A673 (cell line): ENCODE measurements at regions not wholly inside any gene's neighbourhood (a gene's known extent, or its start where the extent isn't known, plus 50 kb on each side); places are given as distances from the start of the nearest gene placed in this dataset.
"Not testable (repeated sequence)": the region's sequence is repeated elsewhere in the genome, so short reads cannot be mapped to it uniquely, and the experiment has no call there.

ENCODE experiments used
- BruUV-seq: library from RNA; stranded (reverse); fragments of 400-500 nt; replicated peaks from 2 replicates; lab custom pipeline; 2021; lab: Mats Ljungman, UMichigan
- CTCF ChIA-PET: fragments of 300-600 bp; sonication (Branson Sonifier 250); formaldehyde crosslinking; loops from one replicate; lab custom pipeline; 2022; ENCODE audit warnings: antibody characterized with exemption; lab: Charles Lee
- POLR2A ChIA-PET: fragments of 300-600 bp; sonication (Branson Sonifier 250); formaldehyde crosslinking; loops from one replicate; lab custom pipeline; 2022; ENCODE audit warnings: antibody characterized with exemption; ENCODE audit not compliant: low non-redundant PET; lab: Charles Lee
- DNase-seq: peaks from one replicate; pipeline ENCODE4 v3.0.0-alpha.2; 2015; ENCODE audit warnings: low spot score
- H3K27ac ChIP-seq: fragments of 200-600 bp; sonication (generic); 2 replicates; pipeline ENCODE4 v1.5.1; 2016; ENCODE audit warnings: mixed run types, low read depth, mild to moderate bottlenecking, mixed read lengths, antibody characterized with exemption, low read length; ENCODE audit not compliant: poor library complexity, severe bottlenecking
- H3K27me3 ChIP-seq: fragments of 200-600 bp; sonication (generic); replicated peaks from 2 replicates; pipeline ENCODE4 v1.6.1; 2017; ENCODE audit warnings: mixed run types, low read depth, mild to moderate bottlenecking, mixed read lengths, antibody characterized with exemption, low read length; ENCODE audit not compliant: insufficient read depth, poor library complexity
- H3K36me3 ChIP-seq: fragments of 200-600 bp; sonication (generic); 2 replicates; pipeline ENCODE4 v1.6.1; 2016; ENCODE audit warnings: mixed run types, mild to moderate bottlenecking, mixed read lengths, antibody characterized with exemption, low read length; ENCODE audit not compliant: insufficient read depth, poor library complexity, severe bottlenecking
- H3K4me1 ChIP-seq: fragments of 200-600 bp; sonication (generic); 2 replicates; pipeline ENCODE4 v1.6.1; 2017; ENCODE audit warnings: mixed run types, mild to moderate bottlenecking, mixed read lengths, antibody characterized with exemption, low read length; ENCODE audit not compliant: insufficient read depth, poor library complexity, severe bottlenecking
- H3K4me3 ChIP-seq: fragments of 200-600 bp; sonication (generic); 2 replicates; pipeline ENCODE4 v1.5.1; 2016; ENCODE audit warnings: low read depth, mixed run types, mild to moderate bottlenecking, mixed read lengths, low read length; ENCODE audit not compliant: poor library complexity, severe bottlenecking
- H3K9me3 ChIP-seq: fragments of 200-600 bp; sonication (generic); 2 replicates; pipeline ENCODE4 v1.6.1; 2016; ENCODE audit warnings: mixed run types, low read depth, mild to moderate bottlenecking, mixed read lengths, antibody characterized with exemption, low read length; ENCODE audit not compliant: poor library complexity, severe bottlenecking
- EZH2 ChIP-seq: fragments of 200-600 bp; sonication (generic); IDR thresholded peaks from 2 replicates; pipeline ENCODE4 v1.6.1; 2017; ENCODE audit warnings: borderline replicate concordance, low read depth, mild to moderate bottlenecking, mixed read lengths, antibody characterized with exemption, low read length; ENCODE audit not compliant: poor library complexity, severe bottlenecking
- intact Hi-C: fragments of 100-400 bp; cut with micrococcal nuclease; formaldehyde crosslinking; loops from one replicate; pipeline ENCODE4 v1.10.0; 2022; ENCODE audit not compliant: unreplicated experiment
- TF ChIP-seq, protein P1 (sequence below): fragments of 300-800, 200-600 bp; sonication (generic); conservative IDR thresholded peaks from 2 replicates; pipeline ENCODE4 v1.5.1; 2017; ENCODE audit warnings: low read depth, mild to moderate bottlenecking, antibody characterized with exemption, low read length, moderate library complexity, mixed read lengths

DNA sequence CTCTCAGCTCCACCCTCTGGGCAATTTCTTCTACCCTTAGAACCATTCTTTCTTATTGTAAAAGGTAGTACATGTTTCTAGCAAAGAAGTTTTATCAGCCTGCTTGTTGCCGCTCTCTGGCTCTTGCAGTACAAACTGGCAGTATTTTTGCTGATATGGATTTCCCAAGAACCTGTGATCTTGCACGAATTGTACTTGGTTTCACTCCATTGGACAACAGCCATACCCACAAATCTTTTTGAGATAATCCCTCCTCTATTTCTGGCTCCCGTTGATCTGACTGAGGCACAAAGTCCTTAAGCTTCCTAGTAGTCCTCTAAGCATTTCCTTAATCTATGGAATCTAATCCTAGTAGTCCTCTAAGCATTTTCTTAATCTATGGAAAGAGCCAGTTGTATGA, 487.0 kb upstream of the PTCHD4 start:
- no peaks in the 10 kb centered on the region for H3K4me1 ChIP-seq
- H3K4me3 ChIP-seq, result no peak overlapping the region
- POLR2A ChIA-PET, result no interaction called here
- no peak overlapping the region for H3K27ac ChIP-seq
- intact Hi-C loops, result no loop called here
- no TSS peak for BruUV-seq
- no peaks in the 10 kb centered on the region for H3K27me3 ChIP-seq
- H3K36me3 ChIP-seq, result no peaks in the 10 kb centered on the region
- no peaks in the 10 kb centered on the region for H3K9me3 ChIP-seq
- CTCF ChIA-PET, result no interaction called here
- TF ChIP-seq, protein P1, sequence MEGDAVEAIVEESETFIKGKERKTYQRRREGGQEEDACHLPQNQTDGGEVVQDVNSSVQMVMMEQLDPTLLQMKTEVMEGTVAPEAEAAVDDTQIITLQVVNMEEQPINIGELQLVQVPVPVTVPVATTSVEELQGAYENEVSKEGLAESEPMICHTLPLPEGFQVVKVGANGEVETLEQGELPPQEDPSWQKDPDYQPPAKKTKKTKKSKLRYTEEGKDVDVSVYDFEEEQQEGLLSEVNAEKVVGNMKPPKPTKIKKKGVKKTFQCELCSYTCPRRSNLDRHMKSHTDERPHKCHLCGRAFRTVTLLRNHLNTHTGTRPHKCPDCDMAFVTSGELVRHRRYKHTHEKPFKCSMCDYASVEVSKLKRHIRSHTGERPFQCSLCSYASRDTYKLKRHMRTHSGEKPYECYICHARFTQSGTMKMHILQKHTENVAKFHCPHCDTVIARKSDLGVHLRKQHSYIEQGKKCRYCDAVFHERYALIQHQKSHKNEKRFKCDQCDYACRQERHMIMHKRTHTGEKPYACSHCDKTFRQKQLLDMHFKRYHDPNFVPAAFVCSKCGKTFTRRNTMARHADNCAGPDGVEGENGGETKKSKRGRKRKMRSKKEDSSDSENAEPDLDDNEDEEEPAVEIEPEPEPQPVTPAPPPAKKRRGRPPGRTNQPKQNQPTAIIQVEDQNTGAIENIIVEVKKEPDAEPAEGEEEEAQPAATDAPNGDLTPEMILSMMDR, result no peak
- no peak for TF ChIP-seq EZH2
- no peak for DNase-seq

DNA sequence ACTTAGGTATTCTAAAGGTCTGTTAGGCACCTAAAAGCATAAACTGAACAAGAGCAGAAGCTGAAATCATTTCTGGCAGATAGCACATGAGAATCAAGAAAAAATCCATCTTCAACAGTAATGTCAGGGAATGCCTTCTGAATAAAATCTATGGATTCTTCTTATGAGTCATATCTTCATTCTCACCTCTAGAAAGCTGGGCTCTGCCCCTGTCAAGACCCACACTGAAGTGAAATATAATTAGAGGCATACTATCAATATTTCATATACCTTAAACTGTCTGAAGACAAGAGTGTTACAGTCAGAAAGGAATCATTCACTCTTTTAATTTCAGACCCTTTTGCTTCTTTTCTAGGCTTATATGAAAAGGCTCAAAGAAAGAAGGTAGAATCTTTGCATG, 485.8 kb upstream of the PTCHD4 start:
- TF ChIP-seq, protein P1, result no peak
- no peak for TF ChIP-seq EZH2
- no peak for DNase-seq
- no peaks in the 10 kb centered on the region for H3K4me1 ChIP-seq
- H3K4me3 ChIP-seq, result no peak overlapping the region
- no peaks in the 10 kb centered on the region for H3K27me3 ChIP-seq
- no TSS peak for BruUV-seq
- no peak overlapping the region for H3K27ac ChIP-seq
- CTCF ChIA-PET, result no interaction called here
- H3K36me3 ChIP-seq, result no peaks in the 10 kb centered on the region
- POLR2A ChIA-PET, result no interaction called here
- no peaks in the 10 kb centered on the region for H3K9me3 ChIP-seq
- intact Hi-C loops, result no loop called here

DNA sequence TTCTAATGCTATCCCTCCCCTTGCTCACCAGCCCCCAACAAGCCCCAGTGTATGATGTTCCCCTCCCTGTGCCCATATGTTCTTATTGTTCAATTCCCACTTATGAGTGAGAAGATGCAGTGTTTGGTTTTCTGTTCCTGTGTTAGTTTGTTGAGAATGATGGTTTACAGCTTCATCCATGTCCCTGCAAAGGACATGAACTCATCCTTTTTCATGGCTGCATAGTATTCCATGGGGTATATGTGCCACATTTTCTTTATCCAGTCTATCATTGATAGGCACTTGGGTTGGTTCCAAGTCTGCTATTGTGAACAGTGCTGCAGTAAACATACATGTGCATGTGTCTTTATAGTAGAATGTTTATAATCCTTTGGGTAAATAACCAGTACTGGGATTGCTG, 480.2 kb upstream of the PTCHD4 start:
- POLR2A ChIA-PET, result not testable (repeated sequence)

DNA sequence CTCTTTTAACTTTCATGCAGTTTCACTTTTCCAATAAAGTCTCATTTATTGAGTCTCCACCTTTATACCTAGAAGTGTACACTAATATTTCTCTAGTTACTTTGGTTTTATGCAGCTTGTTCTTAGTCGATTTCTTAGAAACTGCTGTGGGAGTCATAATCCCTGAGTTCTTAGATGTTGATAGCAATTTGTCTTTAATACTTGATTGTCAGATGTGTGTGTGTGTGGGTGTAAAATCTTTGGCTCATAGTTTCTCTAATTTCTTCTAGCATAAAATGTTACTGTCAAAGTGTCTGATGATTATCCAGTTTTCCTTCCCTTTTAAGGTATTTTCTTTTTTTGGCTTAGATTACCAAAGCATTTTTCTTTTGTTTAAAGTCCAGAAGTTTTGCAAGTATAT, 473.8 kb upstream of the PTCHD4 start:
- Histone ChIP-seq H3K9me3 (no peaks in the 10 kb centered on the region), H3K4me3 (no peak overlapping the region), H3K27ac (no peak overlapping the region), H3K27me3 (no peaks in the 10 kb centered on the region), H3K4me1 (no peaks in the 10 kb centered on the region), H3K36me3 (no peaks in the 10 kb centered on the region)
- CTCF ChIA-PET, result no interaction called here
- DNase-seq, result no peak
- BruUV-seq, result no TSS peak
- intact Hi-C loops, result no loop called here
- TF ChIP-seq, protein P1, result no peak
- no peak for TF ChIP-seq EZH2
- POLR2A ChIA-PET, result no interaction called here

More for the DNA sequence above, 480.2 kb upstream of the PTCHD4 start:
- BruUV-seq, DNase-seq, H3K36me3 ChIP-seq, H3K4me3 ChIP-seq, H3K9me3 ChIP-seq, H3K4me1 ChIP-seq, CTCF ChIA-PET, intact Hi-C loops, H3K27ac ChIP-seq, H3K27me3 ChIP-seq: not testable (repeated sequence)
